ENCODE measurements at regions not wholly inside any gene's neighbourhood (a gene's known extent, or its start where the extent isn't known, plus 50 kb on each side); places are given as distances from the start of the nearest gene placed in this dataset.

DNA sequence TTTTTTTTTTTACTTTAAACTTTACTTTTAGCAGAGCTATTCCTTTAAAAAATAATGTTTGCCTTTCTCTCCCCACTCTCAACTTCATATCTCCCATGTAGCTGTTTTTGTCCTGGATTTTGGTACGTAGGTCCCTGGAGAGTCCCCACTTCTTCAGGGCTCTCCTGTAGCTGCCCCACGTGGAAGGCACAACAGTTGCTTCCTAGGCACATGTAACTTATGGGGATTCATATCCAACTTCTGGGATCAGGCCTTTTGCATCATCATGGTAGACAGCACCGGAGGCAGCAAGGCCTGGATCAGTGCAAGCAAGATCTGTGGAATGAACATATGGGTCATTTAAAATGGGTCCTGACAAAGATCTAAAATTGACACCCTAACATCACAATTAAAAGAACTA, 95.7 kb downstream of the ACAA2 start:
- ATAC-seq (no peak), DNase-seq (no peak)
- TF ChIP-seq, protein P1, sequence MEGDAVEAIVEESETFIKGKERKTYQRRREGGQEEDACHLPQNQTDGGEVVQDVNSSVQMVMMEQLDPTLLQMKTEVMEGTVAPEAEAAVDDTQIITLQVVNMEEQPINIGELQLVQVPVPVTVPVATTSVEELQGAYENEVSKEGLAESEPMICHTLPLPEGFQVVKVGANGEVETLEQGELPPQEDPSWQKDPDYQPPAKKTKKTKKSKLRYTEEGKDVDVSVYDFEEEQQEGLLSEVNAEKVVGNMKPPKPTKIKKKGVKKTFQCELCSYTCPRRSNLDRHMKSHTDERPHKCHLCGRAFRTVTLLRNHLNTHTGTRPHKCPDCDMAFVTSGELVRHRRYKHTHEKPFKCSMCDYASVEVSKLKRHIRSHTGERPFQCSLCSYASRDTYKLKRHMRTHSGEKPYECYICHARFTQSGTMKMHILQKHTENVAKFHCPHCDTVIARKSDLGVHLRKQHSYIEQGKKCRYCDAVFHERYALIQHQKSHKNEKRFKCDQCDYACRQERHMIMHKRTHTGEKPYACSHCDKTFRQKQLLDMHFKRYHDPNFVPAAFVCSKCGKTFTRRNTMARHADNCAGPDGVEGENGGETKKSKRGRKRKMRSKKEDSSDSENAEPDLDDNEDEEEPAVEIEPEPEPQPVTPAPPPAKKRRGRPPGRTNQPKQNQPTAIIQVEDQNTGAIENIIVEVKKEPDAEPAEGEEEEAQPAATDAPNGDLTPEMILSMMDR (IDR thresholded peaks at IDR 0.05) = no peak
- no peak overlapping the region for H3K27ac Mint-ChIP-seq
- CTCF ChIA-PET = interaction anchor here (0.8 to 1.9 kb wide), 2 partner anchors 9 to 10 kb away, joined by 3 read pairs; no protein-coding TSS in a partner anchor
- no peak overlapping the region for H3K4me3 Mint-ChIP-seq
- peaks cover 2% of the 10 kb centered on the region for H3K4me1 Mint-ChIP-seq (ENCODE audit: low read depth)
- H3K27me3 Mint-ChIP-seq = peaks cover 19% of the 10 kb centered on the region
- H3K36me3 Mint-ChIP-seq (ENCODE audit: low read depth) = peaks cover 1% of the 10 kb centered on the region
- POLR2A ChIA-PET = no interaction called here
- intact Hi-C loops (cut with micrococcal nuclease) = no loop called here
- no peaks in the 10 kb centered on the region for H3K9me3 Mint-ChIP-seq

DNA sequence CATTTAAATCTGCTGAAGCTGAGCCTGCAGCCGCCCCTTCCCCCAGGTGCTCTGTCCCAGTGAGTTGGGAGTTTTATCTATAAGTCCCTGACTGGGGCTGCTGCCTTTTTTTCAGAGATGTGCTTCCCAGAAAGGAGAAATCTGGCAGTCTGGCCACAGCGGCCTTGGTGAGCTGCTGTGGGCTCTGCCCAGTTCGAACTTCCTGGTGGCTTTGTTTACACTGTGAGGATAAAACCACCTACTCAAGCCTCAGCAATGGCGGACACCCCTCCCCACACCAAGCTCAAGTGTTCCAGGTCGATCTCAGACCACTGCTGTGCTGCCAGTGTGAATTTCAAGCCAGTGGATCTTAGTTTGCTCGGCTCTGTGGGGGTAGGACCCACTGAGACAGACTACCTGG, 97.3 kb downstream of the ACAA2 start:
- no peak overlapping the region for H3K27ac Mint-ChIP-seq
- peaks cover 1% of the 10 kb centered on the region for H3K36me3 Mint-ChIP-seq (ENCODE audit: low read depth)

DNA sequence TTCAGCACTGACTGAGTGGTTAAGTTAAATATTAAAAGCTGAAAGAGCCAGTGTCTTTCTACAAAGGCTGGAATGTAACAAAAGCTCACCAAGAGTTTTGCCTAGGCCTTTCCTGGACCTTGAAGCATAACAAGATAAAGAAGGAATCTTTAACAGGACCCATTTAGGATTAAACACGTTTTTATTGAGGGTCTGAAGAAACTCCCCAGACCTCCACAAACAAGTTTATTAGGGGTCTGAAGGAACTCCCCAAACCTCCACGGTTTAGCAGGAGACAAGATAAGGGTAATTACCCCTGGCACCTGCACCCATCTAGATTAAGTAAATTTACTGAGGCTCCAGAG, 104.0 kb downstream of the ACAA2 start:
- CTCF ChIA-PET = interaction anchor here (1.4 kb wide), 1 partner anchor 8 kb away, joined by 3 read pairs; no protein-coding TSS in a partner anchor
- TF ChIP-seq, protein P1 (IDR thresholded peaks at IDR 0.05) = no peak
- POLR2A ChIA-PET = interaction anchor here (0.5 kb wide), 1 partner anchor 586 kb away, joined by 4 read pairs; no protein-coding TSS in a partner anchor
- no peak for ATAC-seq
- intact Hi-C loops (cut with micrococcal nuclease) = no loop called here
- H3K4me3 Mint-ChIP-seq = no peak overlapping the region
- H3K4me1 Mint-ChIP-seq (ENCODE audit: low read depth) = no peaks in the 10 kb centered on the region
- H3K36me3 Mint-ChIP-seq (ENCODE audit: low read depth) = no peaks in the 10 kb centered on the region
- DNase-seq = no peak
- no peak overlapping the region for H3K27ac Mint-ChIP-seq
- H3K9me3 Mint-ChIP-seq = no peaks in the 10 kb centered on the region
- peaks cover 4% of the 10 kb centered on the region for H3K27me3 Mint-ChIP-seq

More for the DNA sequence above, 97.3 kb downstream of the ACAA2 start:
- CTCF ChIA-PET = no interaction called here
- Mint-ChIP-seq H3K9me3 (no peaks in the 10 kb centered on the region), H3K4me3 (no peak overlapping the region), H3K4me1 (ENCODE audit: low read depth) (no peaks in the 10 kb centered on the region), H3K27me3 (peaks cover 13% of the 10 kb centered on the region)
- ATAC-seq = no peak
- intact Hi-C loops (cut with micrococcal nuclease) = no loop called here
- no peak for DNase-seq
- TF ChIP-seq, protein P1 (IDR thresholded peaks at IDR 0.05) = no peak
- POLR2A ChIA-PET = interaction anchor here (0.7 kb wide), 1 partner anchor 463 kb away, joined by 3 read pairs; no protein-coding TSS in a partner anchor

DNA sequence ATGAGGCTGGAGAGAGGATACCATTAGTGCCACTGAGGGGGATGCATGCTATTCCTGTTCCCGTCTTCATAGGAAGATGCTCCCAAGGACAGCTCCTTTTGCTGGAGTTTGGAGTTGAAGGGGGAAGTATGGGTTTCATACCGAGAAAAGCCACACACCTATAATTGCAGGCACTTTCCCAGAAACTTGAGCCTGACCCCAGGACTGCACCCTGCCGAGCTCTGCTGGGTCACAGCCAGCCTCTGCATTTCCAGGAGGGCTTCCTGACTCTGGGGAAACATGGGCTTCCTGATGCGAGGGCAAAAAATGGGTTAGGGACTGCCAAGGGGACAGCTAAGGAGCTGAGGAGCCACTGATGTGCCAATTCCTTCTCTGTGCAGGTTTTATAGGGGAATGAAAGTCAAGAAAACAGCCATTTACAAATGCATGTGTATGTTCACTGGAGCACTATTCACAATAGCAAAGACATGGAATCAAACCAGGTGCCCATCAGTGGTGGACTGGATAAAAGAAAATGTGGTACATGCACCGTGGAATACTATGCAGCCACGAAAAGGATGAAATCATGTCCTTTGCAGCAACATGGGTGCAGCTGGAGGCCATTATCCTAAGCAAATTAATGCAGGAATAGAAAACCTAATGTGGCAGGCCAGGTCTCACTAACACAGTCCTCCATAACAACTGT, 104.5 kb downstream of the ACAA2 start:
- ChIA-PET CTCF (interaction anchor here (1.4 kb wide), 1 partner anchor 9 kb away, joined by 3 read pairs; no protein-coding TSS in a partner anchor), POLR2A (no interaction called here)
- Mint-ChIP-seq H3K27ac (no peak overlapping the region), H3K27me3 (no peaks in the 10 kb centered on the region), H3K4me3 (no peak overlapping the region), H3K9me3 (no peaks in the 10 kb centered on the region), H3K4me1 (ENCODE audit: low read depth) (no peaks in the 10 kb centered on the region), H3K36me3 (ENCODE audit: low read depth) (no peaks in the 10 kb centered on the region)
- no peak for ATAC-seq
- TF ChIP-seq, protein P1 (IDR thresholded peaks at IDR 0.05) = no peak
- no peak for DNase-seq
- intact Hi-C loops (cut with micrococcal nuclease) = no loop called here

DNA sequence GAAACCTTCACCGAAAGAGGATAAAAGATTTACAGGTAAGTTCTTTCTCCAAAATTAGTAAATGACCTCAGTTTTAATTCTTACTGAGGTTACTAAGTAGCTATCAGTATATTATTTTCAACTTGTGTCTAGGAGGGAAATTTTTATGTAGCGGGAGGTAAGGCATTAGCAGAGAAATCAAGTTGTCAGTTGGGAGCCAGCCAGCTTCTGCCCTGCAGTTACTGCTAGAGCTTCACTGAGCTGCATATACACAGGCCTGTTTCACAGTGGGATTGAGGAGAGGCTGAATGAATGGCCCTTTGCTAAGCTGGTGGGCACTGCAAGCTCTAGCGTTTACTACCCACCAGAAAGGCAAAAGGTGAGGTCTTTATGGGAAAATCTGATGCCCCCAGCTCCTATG, 105.7 kb downstream of the ACAA2 start:
- Mint-ChIP-seq H3K27me3 (no peaks in the 10 kb centered on the region), H3K27ac (no peak overlapping the region), H3K36me3 (ENCODE audit: low read depth) (no peaks in the 10 kb centered on the region), H3K4me3 (no peak overlapping the region), H3K4me1 (ENCODE audit: low read depth) (no peaks in the 10 kb centered on the region), H3K9me3 (no peaks in the 10 kb centered on the region)
- ATAC-seq = no peak
- ChIA-PET POLR2A (no interaction called here), CTCF (interaction anchor here (1.0 to 1.6 kb wide), 4 partner anchors 10 to 151 kb away, joined by 3 to 4 read pairs (median 4); no protein-coding TSS in a partner anchor)
- intact Hi-C loops (cut with micrococcal nuclease) = no loop called here
- TF ChIP-seq, protein P1 (IDR thresholded peaks at IDR 0.05) = no peak
- no peak for DNase-seq

Measured in activated CD8-positive, alpha-beta T cell treated with anti-CD3 and anti-CD28 coated beads for 36 hours (primary cell).